Neural crest cell (in vitro differentiated cells): ENCODE measurements at regions not wholly inside any gene's neighbourhood (a gene's known extent, or its start where the extent isn't known, plus 50 kb on each side); places are given as distances from the start of the nearest gene placed in this dataset.

Source experiments
- DNase-seq: peaks from one replicate; pipeline ENCODE4 v3.0.0; 2021; ENCODE audit warnings: low read depth, mixed read lengths, low spot score
- H3K27ac Mint-ChIP-seq: one replicate; pipeline ENCODE4 v1.8.0; 2021; ENCODE audit warnings: mild to moderate bottlenecking, mixed read lengths; ENCODE audit not compliant: unreplicated experiment
- H3K27me3 Mint-ChIP-seq: 2 replicates; pipeline ENCODE4 v1.8.0; 2021; ENCODE audit warnings: low read depth, mild to moderate bottlenecking, mixed read lengths
- H3K36me3 Mint-ChIP-seq: 2 replicates; pipeline ENCODE4 v1.8.0; 2021; ENCODE audit warnings: low read depth, mild to moderate bottlenecking, mixed read lengths
- H3K4me1 Mint-ChIP-seq: 2 replicates; pipeline ENCODE4 v1.8.0; 2021; ENCODE audit warnings: mixed read lengths
- H3K4me3 Mint-ChIP-seq: one replicate; pipeline ENCODE4 v1.8.0; 2021; ENCODE audit warnings: mild to moderate bottlenecking, mixed read lengths
- H3K9me3 Mint-ChIP-seq: 2 replicates; pipeline ENCODE4 v1.8.0; 2021; ENCODE audit warnings: mixed read lengths
- TF ChIP-seq, protein P1 (sequence below): fragments of 200-600 bp; sonication (generic); conservative IDR thresholded peaks from 2 replicates; pipeline ENCODE4 v1.5.0; 2021; ENCODE audit warnings: antibody characterized with exemption, mild to moderate bottlenecking

DNA sequence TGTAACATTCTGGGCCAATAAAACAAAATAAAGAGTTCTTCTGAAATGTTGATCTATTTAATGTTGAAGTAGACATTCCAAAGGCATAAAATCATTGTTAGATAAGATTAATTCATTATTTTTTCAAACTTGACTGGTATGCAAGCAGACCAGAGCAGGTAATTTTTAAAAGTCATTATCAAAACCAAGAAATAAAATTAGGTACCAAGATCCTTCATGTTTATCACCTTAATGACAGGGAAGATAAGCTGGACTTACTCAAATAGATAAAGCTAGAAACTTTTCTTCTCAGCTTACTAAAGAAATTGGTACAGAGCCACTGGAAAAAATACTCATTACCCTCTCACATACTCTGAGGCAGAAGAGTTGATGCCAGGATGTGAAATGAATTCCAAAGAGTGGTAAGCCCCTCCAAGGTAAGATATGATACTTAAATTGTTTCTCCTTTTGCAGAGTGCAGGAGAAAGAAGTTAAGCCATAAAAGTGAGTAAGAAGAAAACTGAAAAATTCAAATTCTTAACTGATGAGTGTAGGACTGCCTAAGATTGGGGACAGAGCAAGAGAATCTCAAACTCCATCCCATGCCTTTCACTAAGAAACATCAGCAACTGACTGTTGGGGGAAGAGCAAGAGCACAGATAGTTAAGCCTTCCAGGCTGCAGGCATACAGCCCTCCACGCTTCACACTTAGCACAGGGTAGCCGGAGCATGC, 111.9 kb downstream of the SLC41A2 start:
- no peaks in the 10 kb centered on the region for H3K4me1 Mint-ChIP-seq
- no peak for DNase-seq
- no peaks in the 10 kb centered on the region for H3K27me3 Mint-ChIP-seq
- no peaks in the 10 kb centered on the region for H3K9me3 Mint-ChIP-seq
- no peak overlapping the region for H3K4me3 Mint-ChIP-seq
- TF ChIP-seq, protein P1, sequence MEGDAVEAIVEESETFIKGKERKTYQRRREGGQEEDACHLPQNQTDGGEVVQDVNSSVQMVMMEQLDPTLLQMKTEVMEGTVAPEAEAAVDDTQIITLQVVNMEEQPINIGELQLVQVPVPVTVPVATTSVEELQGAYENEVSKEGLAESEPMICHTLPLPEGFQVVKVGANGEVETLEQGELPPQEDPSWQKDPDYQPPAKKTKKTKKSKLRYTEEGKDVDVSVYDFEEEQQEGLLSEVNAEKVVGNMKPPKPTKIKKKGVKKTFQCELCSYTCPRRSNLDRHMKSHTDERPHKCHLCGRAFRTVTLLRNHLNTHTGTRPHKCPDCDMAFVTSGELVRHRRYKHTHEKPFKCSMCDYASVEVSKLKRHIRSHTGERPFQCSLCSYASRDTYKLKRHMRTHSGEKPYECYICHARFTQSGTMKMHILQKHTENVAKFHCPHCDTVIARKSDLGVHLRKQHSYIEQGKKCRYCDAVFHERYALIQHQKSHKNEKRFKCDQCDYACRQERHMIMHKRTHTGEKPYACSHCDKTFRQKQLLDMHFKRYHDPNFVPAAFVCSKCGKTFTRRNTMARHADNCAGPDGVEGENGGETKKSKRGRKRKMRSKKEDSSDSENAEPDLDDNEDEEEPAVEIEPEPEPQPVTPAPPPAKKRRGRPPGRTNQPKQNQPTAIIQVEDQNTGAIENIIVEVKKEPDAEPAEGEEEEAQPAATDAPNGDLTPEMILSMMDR: no peak
- no peaks in the 10 kb centered on the region for H3K36me3 Mint-ChIP-seq
- H3K27ac Mint-ChIP-seq: no peak overlapping the region

DNA sequence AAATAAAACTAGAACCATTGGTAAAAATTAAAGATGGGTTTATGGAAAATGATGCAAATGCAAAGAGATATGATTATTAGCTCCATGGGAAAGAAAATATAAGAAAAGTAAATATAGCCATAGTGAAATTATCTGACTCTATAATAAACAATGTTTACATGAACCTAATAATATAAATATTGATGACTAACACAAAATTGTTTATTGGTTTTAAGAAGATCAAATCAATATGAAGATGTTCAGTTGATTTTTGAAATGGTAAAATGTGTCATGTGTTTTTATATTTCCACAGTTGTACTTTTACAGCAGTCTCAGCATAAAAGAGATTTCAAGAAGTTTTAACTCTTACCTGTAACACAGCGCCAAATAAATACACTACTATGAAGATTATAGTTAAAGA, 114.0 kb downstream of the SLC41A2 start:
- TF ChIP-seq, protein P1: no peak
- Mint-ChIP-seq H3K4me3 (no peak overlapping the region), H3K27me3 (no peaks in the 10 kb centered on the region)

DNA sequence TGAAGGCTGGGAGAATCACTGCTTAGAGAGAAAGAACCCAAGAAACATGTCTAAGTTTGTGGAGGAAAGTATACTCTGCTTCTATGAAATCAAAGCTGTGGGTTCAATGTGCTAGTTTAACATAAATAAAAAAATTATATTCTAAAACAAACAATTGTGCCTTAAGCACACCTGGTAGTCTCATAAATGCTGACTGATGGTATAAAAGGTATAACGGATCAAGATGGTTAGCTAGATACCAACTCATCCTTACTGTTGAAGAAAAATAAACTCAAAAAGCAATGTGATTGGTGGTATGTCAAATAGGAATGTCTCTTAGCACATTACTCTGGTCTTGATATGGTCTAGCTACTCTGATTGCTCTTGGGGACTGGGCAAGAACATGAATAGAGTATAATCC, 117.8 kb downstream of the SLC41A2 start:
- TF ChIP-seq, protein P1: no peak
- Mint-ChIP-seq H3K4me3 (no peak overlapping the region), H3K36me3 (no peaks in the 10 kb centered on the region), H3K9me3 (no peaks in the 10 kb centered on the region), H3K27ac (no peak overlapping the region), H3K4me1 (no peaks in the 10 kb centered on the region), H3K27me3 (no peaks in the 10 kb centered on the region)
- no peak for DNase-seq

More for the DNA sequence above, 114.0 kb downstream of the SLC41A2 start:
- Mint-ChIP-seq H3K36me3 (no peaks in the 10 kb centered on the region), H3K9me3 (no peaks in the 10 kb centered on the region), H3K27ac (no peak overlapping the region), H3K4me1 (no peaks in the 10 kb centered on the region)
- DNase-seq: no peak

DNA sequence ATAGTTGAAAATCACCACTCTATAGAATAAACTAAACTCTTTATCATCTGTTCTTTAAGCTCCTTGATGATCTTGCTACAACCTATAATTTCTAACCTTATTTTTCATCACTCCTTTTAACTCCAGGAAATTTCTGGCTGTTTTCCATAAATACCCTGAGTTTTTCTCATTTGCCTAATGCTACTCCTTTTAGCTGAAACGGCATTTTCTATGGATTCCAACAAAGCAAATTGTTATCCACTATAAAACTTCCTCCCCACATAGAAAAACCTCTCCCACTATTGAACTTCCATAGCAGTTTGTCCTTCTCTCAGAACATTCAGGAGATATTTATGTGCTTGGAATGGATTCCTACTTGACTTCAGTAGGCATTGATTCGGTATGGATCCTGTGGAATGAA, 122.8 kb downstream of the SLC41A2 start:
- TF ChIP-seq, protein P1: no peak
- Mint-ChIP-seq H3K27me3 (no peaks in the 10 kb centered on the region), H3K9me3 (no peaks in the 10 kb centered on the region), H3K27ac (no peak overlapping the region), H3K4me1 (no peaks in the 10 kb centered on the region), H3K36me3 (no peaks in the 10 kb centered on the region), H3K4me3 (no peak overlapping the region)
- DNase-seq: no peak

DNA sequence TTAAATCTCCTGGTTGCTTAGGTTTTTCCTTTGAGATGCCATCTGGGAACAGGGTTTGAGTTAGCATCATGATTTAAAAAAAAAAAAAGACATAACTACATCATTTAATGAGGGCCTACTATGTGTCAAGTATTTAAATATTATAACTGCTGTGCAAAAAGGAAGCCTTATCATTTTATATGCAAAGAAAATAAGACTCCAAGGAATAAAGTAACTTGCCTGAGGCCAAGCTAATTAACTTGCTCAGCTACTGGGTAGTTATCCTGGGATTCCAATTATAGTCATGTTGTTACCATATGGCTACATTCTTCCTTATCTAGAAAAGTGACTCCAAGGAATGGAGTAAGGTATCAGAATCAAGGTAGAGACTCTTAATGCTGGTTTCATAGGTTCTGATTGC, 123.5 kb downstream of the SLC41A2 start:
- no peaks in the 10 kb centered on the region for H3K27me3 Mint-ChIP-seq
- no peak overlapping the region for H3K27ac Mint-ChIP-seq
- no peaks in the 10 kb centered on the region for H3K4me1 Mint-ChIP-seq
- no peaks in the 10 kb centered on the region for H3K9me3 Mint-ChIP-seq
- H3K4me3 Mint-ChIP-seq: no peak overlapping the region
- DNase-seq: no peak
- H3K36me3 Mint-ChIP-seq: no peaks in the 10 kb centered on the region
- TF ChIP-seq, protein P1: no peak
